ENCODE measurements at regions not wholly inside any gene's neighbourhood (a gene's known extent, or its start where the extent isn't known, plus 50 kb on each side); places are given as distances from the start of the nearest gene placed in this dataset.
A peak's percentile ranks its signal among the peaks of the same experiment; 100 is the strongest.

DNA sequence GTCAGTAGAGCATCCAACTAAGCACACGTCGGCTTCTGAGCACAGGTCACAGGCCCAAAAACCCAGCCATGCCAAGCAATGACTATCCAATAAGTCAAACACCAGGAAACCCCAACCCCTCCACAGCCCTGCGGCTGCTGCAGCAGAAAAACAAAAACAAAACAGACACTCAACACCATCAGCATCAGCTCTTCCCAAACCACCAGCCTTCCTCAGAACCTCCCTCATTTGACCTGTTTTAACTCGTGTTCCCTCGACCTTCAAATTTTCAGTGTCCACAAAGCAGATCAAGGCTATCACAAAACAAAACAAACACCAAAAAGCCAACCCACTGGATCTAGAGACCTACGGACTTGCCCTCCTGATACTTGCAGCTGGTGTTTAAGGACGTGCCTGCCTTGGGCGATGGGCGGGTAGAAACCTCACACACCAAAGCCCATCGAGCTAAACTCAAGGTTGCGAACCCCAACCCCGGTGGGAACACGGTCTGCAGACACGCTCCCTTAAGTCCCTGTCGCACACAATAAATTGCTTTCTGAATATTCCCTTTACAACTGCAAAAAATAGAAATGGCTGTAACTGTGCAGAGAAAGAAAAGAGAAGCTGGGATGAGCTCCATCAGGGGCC is 247.1 kb upstream of the ANKRD55 start (continued):
- no peak; the same call in 1 of the 2 replicates for TF ChIP-seq ZBTB34 (CRISPR knock-in tag; IDR thresholded peaks at IDR 0.05)
- TF ChIP-seq CHD2 (IDR thresholded peaks at IDR 0.05; ENCODE audit: low read depth, low read length), result no peak
- TF ChIP-seq AKAP8 (CRISPR knock-in tag; IDR thresholded peaks at IDR 0.05), result no peak
- TF ChIP-seq ZNF121 (CRISPR knock-in tag; IDR thresholded peaks at IDR 0.05), result no peak
- no peak for TF ChIP-seq CTCF (CRISPR knock-in tag; IDR thresholded peaks at IDR 0.05)
- peak; percentile 86 for TF ChIP-seq NR2F6 (IDR thresholded peaks at IDR 0.05)
- TF ChIP-seq NR2F6 (CRISPR knock-in tag; IDR thresholded peaks at IDR 0.05), result peak; percentile 81
- no peak; the same call in 1 of the 2 replicates for TF ChIP-seq CBX5 (CRISPR knock-in tag; IDR thresholded peaks at IDR 0.05; ENCODE audit: borderline replicate concordance)
- TF ChIP-seq, protein P1, sequence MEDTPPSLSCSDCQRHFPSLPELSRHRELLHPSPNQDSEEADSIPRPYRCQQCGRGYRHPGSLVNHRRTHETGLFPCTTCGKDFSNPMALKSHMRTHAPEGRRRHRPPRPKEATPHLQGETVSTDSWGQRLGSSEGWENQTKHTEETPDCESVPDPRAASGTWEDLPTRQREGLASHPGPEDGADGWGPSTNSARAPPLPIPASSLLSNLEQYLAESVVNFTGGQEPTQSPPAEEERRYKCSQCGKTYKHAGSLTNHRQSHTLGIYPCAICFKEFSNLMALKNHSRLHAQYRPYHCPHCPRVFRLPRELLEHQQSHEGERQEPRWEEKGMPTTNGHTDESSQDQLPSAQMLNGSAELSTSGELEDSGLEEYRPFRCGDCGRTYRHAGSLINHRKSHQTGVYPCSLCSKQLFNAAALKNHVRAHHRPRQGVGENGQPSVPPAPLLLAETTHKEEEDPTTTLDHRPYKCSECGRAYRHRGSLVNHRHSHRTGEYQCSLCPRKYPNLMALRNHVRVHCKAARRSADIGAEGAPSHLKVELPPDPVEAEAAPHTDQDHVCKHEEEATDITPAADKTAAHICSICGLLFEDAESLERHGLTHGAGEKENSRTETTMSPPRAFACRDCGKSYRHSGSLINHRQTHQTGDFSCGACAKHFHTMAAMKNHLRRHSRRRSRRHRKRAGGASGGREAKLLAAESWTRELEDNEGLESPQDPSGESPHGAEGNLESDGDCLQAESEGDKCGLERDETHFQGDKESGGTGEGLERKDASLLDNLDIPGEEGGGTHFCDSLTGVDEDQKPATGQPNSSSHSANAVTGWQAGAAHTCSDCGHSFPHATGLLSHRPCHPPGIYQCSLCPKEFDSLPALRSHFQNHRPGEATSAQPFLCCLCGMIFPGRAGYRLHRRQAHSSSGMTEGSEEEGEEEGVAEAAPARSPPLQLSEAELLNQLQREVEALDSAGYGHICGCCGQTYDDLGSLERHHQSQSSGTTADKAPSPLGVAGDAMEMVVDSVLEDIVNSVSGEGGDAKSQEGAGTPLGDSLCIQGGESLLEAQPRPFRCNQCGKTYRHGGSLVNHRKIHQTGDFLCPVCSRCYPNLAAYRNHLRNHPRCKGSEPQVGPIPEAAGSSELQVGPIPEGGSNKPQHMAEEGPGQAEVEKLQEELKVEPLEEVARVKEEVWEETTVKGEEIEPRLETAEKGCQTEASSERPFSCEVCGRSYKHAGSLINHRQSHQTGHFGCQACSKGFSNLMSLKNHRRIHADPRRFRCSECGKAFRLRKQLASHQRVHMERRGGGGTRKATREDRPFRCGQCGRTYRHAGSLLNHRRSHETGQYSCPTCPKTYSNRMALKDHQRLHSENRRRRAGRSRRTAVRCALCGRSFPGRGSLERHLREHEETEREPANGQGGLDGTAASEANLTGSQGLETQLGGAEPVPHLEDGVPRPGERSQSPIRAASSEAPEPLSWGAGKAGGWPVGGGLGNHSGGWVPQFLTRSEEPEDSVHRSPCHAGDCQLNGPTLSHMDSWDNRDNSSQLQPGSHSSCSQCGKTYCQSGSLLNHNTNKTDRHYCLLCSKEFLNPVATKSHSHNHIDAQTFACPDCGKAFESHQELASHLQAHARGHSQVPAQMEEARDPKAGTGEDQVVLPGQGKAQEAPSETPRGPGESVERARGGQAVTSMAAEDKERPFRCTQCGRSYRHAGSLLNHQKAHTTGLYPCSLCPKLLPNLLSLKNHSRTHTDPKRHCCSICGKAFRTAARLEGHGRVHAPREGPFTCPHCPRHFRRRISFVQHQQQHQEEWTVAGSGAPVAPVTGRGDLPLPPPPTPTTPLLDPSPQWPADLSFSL (CRISPR knock-in tag; IDR thresholded peaks at IDR 0.05), result no peak
- no peak for TF ChIP-seq ZFP41 (CRISPR knock-in tag; IDR thresholded peaks at IDR 0.05; ENCODE audit: borderline replicate concordance)
- no peak for TF ChIP-seq ZNF780A (CRISPR knock-in tag; IDR thresholded peaks at IDR 0.05)
- no peak for TF ChIP-seq FOXC1 (CRISPR knock-in tag; IDR thresholded peaks at IDR 0.05; ENCODE audit: borderline replicate concordance)
- TF ChIP-seq EP300 (IDR thresholded peaks at IDR 0.05; ENCODE audit: low read depth in 2 of 2, low read length in 2 of 2), result peak in 1 of 2 experiments; percentile 95; a peak in 3 of 4 replicates
- peak; percentile 88 for TF ChIP-seq EP300 (CRISPR knock-in tag; IDR thresholded peaks at IDR 0.05; ENCODE audit: borderline replicate concordance)
- no peak for TF ChIP-seq ZSCAN9 (CRISPR knock-in tag; IDR thresholded peaks at IDR 0.05; ENCODE audit: borderline replicate concordance)
- TF ChIP-seq SMARCC2 (IDR thresholded peaks at IDR 0.05), result no peak
- no peak for TF ChIP-seq ZNF570 (CRISPR knock-in tag; IDR thresholded peaks at IDR 0.05; ENCODE audit: borderline replicate concordance)
- TF ChIP-seq BCL6 (CRISPR knock-in tag; IDR thresholded peaks at IDR 0.05), result peak; percentile 87
- no peak for TF ChIP-seq ZNF431 (CRISPR knock-in tag; IDR thresholded peaks at IDR 0.05; ENCODE audit: borderline replicate concordance, low read depth)
- no peak for TF ChIP-seq NCOA5 (CRISPR knock-in tag; IDR thresholded peaks at IDR 0.05)
- peak; percentile 83 for TF ChIP-seq SALL1 (CRISPR knock-in tag; IDR thresholded peaks at IDR 0.05)
- peak; percentile 53 to 60; a peak in 2 of 4 replicates for TF ChIP-seq POLR2A (IDR thresholded peaks at IDR 0.05; ENCODE audit: insufficient read depth in 1 of 2, low read depth in 2 of 2, low read length in 2 of 2)

Measured in HepG2 (cell line).